ENCODE measurements at regions not wholly inside any gene's neighbourhood (a gene's known extent, or its start where the extent isn't known, plus 50 kb on each side); places are given as distances from the start of the nearest gene placed in this dataset.

DNA sequence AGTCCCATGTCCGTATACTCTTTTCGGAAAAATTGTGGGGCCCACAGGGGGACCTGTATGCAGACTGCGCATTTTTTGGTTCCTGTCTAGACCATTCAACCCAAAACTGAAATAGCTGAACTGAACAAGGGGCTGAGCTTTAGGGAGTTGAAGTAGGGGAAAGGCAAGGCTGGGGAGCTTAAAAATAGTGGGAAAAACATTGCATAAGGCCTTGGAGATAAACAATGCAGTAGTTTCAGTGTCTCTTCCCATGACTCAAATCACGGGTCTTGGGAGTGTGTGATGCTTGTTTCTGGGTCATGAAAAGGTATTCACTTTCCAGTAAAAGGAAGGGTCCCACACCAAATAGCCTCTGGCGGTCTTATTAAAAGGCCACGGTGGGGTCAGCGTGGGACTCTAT is 402.8 kb upstream of the SALL1 start:
- TF ChIP-seq POLR2A (IDR thresholded peaks at IDR 0.05; ENCODE audit: low read depth, low read length) (no peak), EZH2 (IDR thresholded peaks at IDR 0.05; ENCODE audit: borderline replicate concordance, low read depth, low read length, severe bottlenecking) (no peak)
- TF ChIP-seq, protein P1, sequence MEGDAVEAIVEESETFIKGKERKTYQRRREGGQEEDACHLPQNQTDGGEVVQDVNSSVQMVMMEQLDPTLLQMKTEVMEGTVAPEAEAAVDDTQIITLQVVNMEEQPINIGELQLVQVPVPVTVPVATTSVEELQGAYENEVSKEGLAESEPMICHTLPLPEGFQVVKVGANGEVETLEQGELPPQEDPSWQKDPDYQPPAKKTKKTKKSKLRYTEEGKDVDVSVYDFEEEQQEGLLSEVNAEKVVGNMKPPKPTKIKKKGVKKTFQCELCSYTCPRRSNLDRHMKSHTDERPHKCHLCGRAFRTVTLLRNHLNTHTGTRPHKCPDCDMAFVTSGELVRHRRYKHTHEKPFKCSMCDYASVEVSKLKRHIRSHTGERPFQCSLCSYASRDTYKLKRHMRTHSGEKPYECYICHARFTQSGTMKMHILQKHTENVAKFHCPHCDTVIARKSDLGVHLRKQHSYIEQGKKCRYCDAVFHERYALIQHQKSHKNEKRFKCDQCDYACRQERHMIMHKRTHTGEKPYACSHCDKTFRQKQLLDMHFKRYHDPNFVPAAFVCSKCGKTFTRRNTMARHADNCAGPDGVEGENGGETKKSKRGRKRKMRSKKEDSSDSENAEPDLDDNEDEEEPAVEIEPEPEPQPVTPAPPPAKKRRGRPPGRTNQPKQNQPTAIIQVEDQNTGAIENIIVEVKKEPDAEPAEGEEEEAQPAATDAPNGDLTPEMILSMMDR (IDR thresholded peaks at IDR 0.05; ENCODE audit: extremely low read depth in 1 of 2, insufficient read depth in 1 of 2, low read depth in 1 of 2, low read length in 2 of 2), result no peak

Measured in endothelial cell of umbilical vein (primary cell).